ENCODE measurements at regions not wholly inside any gene's neighbourhood (a gene's known extent, or its start where the extent isn't known, plus 50 kb on each side); places are given as distances from the start of the nearest gene placed in this dataset.

GRCh38 chr7:15889507-15889906, 203.0 kb upstream of the MEOX2 start:
- TF ChIP-seq CTCF (IDR thresholded peaks at IDR 0.05; ENCODE audit: low read depth, low read length) = no peak
- H3K4me3 ChIP-seq (ENCODE audit: low read depth, low read length) = no peak overlapping the region

- H3K4me3 ChIP-seq (ENCODE audit: low read depth, low read length) = no peak overlapping the region
- TF ChIP-seq CTCF (IDR thresholded peaks at IDR 0.05; ENCODE audit: low read depth, low read length) = no peak
Observed at GRCh38 chr7:15888090-15888489, 201.6 kb upstream of the MEOX2 start.

GRCh38 chr7:15886626-15887025, 200.1 kb upstream of the MEOX2 start:
- no peak overlapping the region for H3K4me3 ChIP-seq (ENCODE audit: low read depth, low read length)
- TF ChIP-seq CTCF (IDR thresholded peaks at IDR 0.05; ENCODE audit: low read depth, low read length) = no peak

- no peak overlapping the region for H3K4me3 ChIP-seq (ENCODE audit: low read depth, low read length)
- no peak for TF ChIP-seq CTCF (IDR thresholded peaks at IDR 0.05; ENCODE audit: low read depth, low read length)
Observed at GRCh38 chr7:15885678-15886077, 199.2 kb upstream of the MEOX2 start.

- H3K4me3 ChIP-seq (ENCODE audit: low read depth, low read length) = no peak overlapping the region
- TF ChIP-seq CTCF (IDR thresholded peaks at IDR 0.05; ENCODE audit: low read depth, low read length) = no peak
Observed at GRCh38 chr7:15874774-15875173, 188.3 kb upstream of the MEOX2 start.

- H3K4me3 ChIP-seq (ENCODE audit: low read depth, low read length) = no peak overlapping the region
- no peak for TF ChIP-seq CTCF (IDR thresholded peaks at IDR 0.05; ENCODE audit: low read depth, low read length)
Observed at GRCh38 chr7:15870347-15870746, 183.9 kb upstream of the MEOX2 start.

GRCh38 chr7:15867441-15867840, 181.0 kb upstream of the MEOX2 start:
- no peak overlapping the region for H3K4me3 ChIP-seq (ENCODE audit: low read depth, low read length)
- TF ChIP-seq CTCF (IDR thresholded peaks at IDR 0.05; ENCODE audit: low read depth, low read length) = no peak
